Stomach (tissue), 8 donors: ENCODE measurements at regions not wholly inside any gene's neighbourhood (a gene's known extent, or its start where the extent isn't known, plus 50 kb on each side); places are given as distances from the start of the nearest gene placed in this dataset.

Experiments used
- DNase-seq, 2 donors: peaks; one replicate each; pipeline versions ENCODE4 v3.0.0 to v3.0.0-alpha.2; 2013 to 2019
- H3K27ac ChIP-seq, 5 donors: fragments of 200-600 bp in 4 of 5; sonication (generic) in 4 of 5; one replicate each; pipeline ENCODE4 v1.5.1; 2013 to 2019; ENCODE audit warnings: mild to moderate bottlenecking in 1 of 5, moderate library complexity in 1 of 5
- H3K27me3 ChIP-seq, 3 donors: fragments of 200-600 bp; sonication (generic); one replicate each; pipeline ENCODE4 v1.5.1; 2017 to 2019; ENCODE audit warnings: mixed run types in 1 of 3
- H3K36me3 ChIP-seq, 4 donors: fragments of 200-600 bp; sonication (generic); 1 replicate in 3 of 4; 2 replicates in 1 of 4; pipeline ENCODE4 v1.5.1; 2016 to 2019
- H3K4me1 ChIP-seq, 4 donors: fragments of 200-600 bp; sonication (generic); one replicate each; pipeline ENCODE4 v1.5.1; 2016 to 2019
- H3K4me3 ChIP-seq, 4 donors: fragments of 200-600 bp; sonication (generic) in 3 of 4; one replicate each; pipeline ENCODE4 v1.5.1; 2016 to 2019; ENCODE audit warnings: mild to moderate bottlenecking in 1 of 4
- H3K9me3 ChIP-seq, 4 donors: fragments of 200-600 bp; sonication (generic); one replicate each; pipeline ENCODE4 v1.5.1; 2016 to 2019
- CTCF ChIP-seq, 7 experiments: fragments of 450-650 bp in 4 of 7; fragments of 200-600 bp in 3 of 7; sonication (generic) in 3 of 7; IDR thresholded peaks; one replicate each; pipeline ENCODE4 v1.5.1; 2016 to 2019; ENCODE audit warnings: antibody characterized with exemption in 7 of 7, control low read depth in 2 of 7, mild to moderate bottlenecking in 1 of 7
- EP300 ChIP-seq: sonication (generic); formaldehyde crosslinking; IDR thresholded peaks from one replicate; pipeline ENCODE4 v1.6.1; 2017; ENCODE audit warnings: antibody characterized with exemption
- POLR2A ChIP-seq, 4 donors: fragments of 450-650 bp; IDR thresholded peaks; one replicate each; pipeline ENCODE4 v1.6.1; 2016; ENCODE audit warnings: antibody characterized with exemption in 4 of 4, control low read depth in 2 of 4, mild to moderate bottlenecking in 1 of 4, moderate library complexity in 1 of 4
- POLR2AphosphoS5 ChIP-seq, 3 donors: sonication (generic); formaldehyde crosslinking; IDR thresholded peaks; one replicate each; pipeline ENCODE4 v1.6.1; 2016; ENCODE audit warnings: antibody characterized with exemption in 3 of 3
- WGBS, 5 donors: extraction: QIAGEN DNeasy Blood & Tissue Kit in 3 of 5; methylation state at CpG; one replicate each; pipeline versions ENCODE4 v1.1.5 to v1.1.7; 2013 to 2018; 5-methylcytosine and 5-hydroxymethylcytosine counted together
- intact Hi-C: fragments of 100-400 bp; cut with DNase I; formaldehyde crosslinking; loops from one replicate; pipeline ENCODE4 v1.15.1; 2023; ENCODE audit warnings: low total_unique reads
- donor health status: healthy with polysubstance abuse.
- donor health status: Bipolar disorder and iron deficiency.
- donor health status: healthy.

DNA sequence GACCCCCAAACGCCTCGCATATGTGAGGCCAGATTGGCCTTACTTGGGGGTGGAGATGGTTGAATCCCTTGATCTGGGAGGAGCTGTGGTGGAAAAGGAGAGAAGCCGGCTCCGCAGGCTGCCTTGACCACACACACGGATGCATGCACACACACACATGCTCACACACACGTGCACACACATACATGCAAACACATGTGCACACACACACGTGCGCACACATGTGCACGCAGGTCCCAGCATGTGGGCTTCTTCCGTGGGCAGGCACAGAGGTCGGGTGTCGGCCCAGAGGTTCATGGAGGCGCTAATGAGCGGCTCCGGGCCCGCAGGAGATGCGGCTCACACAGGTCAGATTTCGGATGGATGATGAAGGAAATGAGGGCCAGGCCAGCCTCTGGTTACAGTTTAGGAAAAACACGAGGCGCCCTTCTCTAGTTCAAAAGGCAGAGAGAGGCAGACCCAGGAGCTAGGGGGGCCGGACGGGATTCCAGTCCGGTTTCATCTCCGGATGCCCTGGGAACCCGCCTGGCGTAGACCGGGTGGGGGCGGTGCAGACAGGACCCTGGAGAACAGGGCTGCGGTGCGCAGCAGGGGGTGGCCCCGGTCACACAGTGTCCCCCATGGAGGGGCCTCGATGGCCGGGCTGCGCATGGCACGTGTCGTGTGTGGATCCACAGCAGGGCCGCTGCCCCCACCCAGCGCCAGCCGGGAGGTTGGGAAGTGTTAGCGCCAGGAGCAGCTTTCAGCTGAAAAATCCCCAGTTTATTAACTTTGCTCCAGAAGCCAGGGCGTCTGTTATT is 91.1 kb upstream of the ACTRT2 start:
- Histone ChIP-seq H3K36me3 (no peaks in the 10 kb centered on the region), H3K9me3 (peaks cover 0 to 6% (median 0%) of the 10 kb centered on the region in 4 donors), H3K4me1 (no peaks in the 10 kb centered on the region), H3K4me3 (no peak overlapping the region), H3K27ac (no peak overlapping the region), H3K27me3 (peaks cover 0 to 86% (median 3%) of the 10 kb centered on the region in 3 donors)
- TF ChIP-seq POLR2A (IDR thresholded peaks at IDR 0.05), result no peak
- no peak for TF ChIP-seq EP300
- no peak for TF ChIP-seq CTCF (IDR thresholded peaks at IDR 0.05)
- no peak for TF ChIP-seq POLR2AphosphoS5 (IDR thresholded peaks at IDR 0.05)
- no peak for DNase-seq
- intact Hi-C loops, result no loop called here
- 81 to 93% (median 90%) methylated on average over 25 to 41 of the region's 41 CpGs for whole genome bisulfite sequencing, 5 donors

DNA sequence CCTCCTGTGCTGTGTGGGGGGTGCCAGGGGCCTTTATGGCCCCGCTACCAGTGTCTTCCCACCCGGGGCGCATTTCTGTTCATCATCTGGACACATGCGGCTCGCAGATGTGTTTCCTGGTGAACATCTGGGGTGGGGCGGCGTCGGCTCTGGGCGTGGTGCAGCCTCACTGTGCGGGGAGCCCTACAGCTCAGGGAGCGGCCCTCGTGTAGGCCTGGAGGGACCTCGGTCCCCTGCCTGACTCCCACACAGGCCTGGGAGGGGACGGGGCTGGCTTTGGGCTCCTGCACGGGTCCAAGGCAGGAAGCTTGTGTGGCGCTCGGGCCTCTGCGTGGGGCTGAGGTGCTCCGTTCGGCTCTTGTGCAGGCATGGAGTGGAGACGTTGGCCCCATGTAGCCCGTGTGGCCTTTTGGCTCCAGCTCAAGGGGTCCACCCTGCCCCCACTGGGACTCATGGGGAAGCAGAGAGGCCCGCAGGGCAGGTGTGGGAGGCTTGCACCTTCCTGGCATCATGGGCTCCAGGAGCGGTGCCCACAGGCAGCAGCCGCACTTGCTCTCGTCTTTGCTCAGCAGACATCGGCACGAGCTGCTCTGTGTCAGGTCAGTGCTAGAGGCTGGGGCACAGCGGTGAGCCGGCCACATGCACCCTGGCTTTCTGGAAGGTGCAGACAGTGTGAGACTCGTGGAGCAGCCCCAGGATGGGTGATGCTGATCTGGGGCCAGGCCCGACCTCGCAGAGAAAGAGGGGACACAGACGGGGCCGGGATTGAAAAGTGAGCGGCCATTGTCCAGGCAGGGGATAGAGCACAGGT is 90.1 kb upstream of the ACTRT2 start:
- 77 to 84% (median 81%) methylated on average over 26 to 36 of the region's 36 CpGs for WGBS, 5 donors
- Histone ChIP-seq H3K36me3 (no peaks in the 10 kb centered on the region), H3K4me1 (no peaks in the 10 kb centered on the region), H3K4me3 (no peak overlapping the region), H3K27ac (no peak overlapping the region), H3K27me3 (peaks cover 0 to 88% (median 3%) of the 10 kb centered on the region in 3 donors), H3K9me3 (peaks cover 0 to 6% (median 0%) of the 10 kb centered on the region in 4 donors)
- TF ChIP-seq POLR2A (IDR thresholded peaks at IDR 0.05) (no peak), POLR2AphosphoS5 (IDR thresholded peaks at IDR 0.05) (no peak), CTCF (IDR thresholded peaks at IDR 0.05) (no peak), EP300 (no peak)
- DNase-seq, result no peak
- intact Hi-C loops, result no loop called here

DNA sequence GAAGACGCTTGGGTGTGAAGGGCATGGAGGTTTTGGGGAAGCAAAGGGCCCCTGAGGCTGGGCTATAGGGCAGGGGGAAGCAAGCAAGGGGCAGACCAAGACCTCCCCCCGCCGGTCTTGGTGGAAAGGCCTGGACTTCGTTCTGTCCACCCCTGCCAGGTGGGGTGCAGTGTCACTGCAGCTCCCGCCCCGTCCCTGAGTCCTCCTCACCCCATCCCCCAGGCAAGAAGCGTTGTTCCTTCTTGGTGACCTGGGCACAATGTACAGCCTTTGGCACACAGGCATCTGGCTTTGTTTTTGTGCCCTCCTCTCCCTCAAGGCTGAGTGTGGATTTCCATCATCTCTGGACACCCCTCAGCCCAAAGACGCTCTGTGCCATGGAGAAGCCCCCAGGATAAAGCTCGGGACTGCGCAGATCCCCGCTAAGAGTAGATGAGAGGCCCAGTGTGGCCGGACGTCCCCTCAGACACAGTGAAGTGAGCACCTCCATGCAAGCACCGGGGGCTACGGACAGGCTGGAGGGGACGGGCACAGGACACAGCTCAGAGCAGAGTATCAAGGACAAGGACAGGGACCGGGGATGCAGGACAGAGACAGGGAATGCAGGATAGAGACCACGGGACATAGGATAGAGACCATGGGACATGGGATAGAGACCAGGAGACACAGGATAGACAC is 89.4 kb upstream of the ACTRT2 start:
- intact Hi-C loops, result no loop called here
- WGBS, 5 donors, result 82 to 95% (median 88%) methylated on average over 17 to 18 of the region's 18 CpGs
- TF ChIP-seq POLR2AphosphoS5 (IDR thresholded peaks at IDR 0.05), result no peak
- no peak for TF ChIP-seq CTCF (IDR thresholded peaks at IDR 0.05)
- TF ChIP-seq POLR2A (IDR thresholded peaks at IDR 0.05), result no peak
- TF ChIP-seq EP300, result no peak
- Histone ChIP-seq H3K27ac (no peak overlapping the region), H3K27me3 (peaks cover 0 to 82% (median 3%) of the 10 kb centered on the region in 3 donors), H3K4me1 (no peaks in the 10 kb centered on the region), H3K36me3 (no peaks in the 10 kb centered on the region), H3K4me3 (no peak overlapping the region), H3K9me3 (peaks cover 0 to 6% (median 0%) of the 10 kb centered on the region in 4 donors)
- no peak for DNase-seq

DNA sequence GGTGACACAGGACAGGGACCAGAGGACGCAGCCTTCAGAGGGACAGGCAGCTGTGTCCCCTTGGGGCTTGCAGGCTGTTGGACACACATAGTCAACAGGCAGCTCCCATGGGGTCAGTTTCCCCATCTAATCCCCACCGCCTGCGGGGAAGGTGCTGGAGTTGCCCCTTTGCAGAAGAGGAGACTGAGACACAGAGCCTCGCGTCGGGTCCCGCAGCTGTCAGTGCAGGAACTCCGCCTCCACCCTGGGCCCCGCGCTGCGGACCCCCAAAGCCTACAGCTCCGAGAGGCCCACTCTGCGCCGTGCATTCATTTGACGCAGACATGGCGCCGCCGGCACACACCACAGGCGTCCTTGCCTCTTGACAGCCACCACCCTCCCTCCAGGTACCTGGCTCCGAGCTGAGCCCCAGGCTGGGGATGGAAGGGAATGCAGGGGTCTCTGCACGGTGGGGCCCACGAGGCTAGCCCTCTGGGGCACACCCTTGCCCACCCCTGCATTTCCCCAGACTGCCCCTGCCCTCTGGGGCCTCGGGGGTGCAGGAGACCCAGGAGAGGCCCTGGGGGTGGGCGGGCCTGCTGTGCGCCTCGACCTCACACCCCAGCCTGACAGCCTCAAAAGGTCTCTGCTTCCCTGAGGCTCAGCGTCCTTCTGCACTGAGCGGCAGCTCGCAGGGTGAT is 88.5 kb upstream of the ACTRT2 start:
- Histone ChIP-seq H3K4me3 (no peak overlapping the region), H3K27ac (no peak overlapping the region), H3K4me1 (no peaks in the 10 kb centered on the region), H3K36me3 (no peaks in the 10 kb centered on the region), H3K27me3 (peaks cover 0 to 80% (median 3%) of the 10 kb centered on the region in 3 donors), H3K9me3 (peaks cover 0 to 6% (median 0%) of the 10 kb centered on the region in 4 donors)
- TF ChIP-seq EP300 (no peak), CTCF (IDR thresholded peaks at IDR 0.05) (no peak), POLR2AphosphoS5 (IDR thresholded peaks at IDR 0.05) (no peak), POLR2A (IDR thresholded peaks at IDR 0.05) (no peak)
- WGBS, 5 donors, result 77 to 89% (median 84%) methylated on average over 19 to 29 of the region's 29 CpGs
- intact Hi-C loops, result no loop called here
- DNase-seq, result no peak
